Transverse colon (tissue), 4 donors: ENCODE measurements at regions not wholly inside any gene's neighbourhood (a gene's known extent, or its start where the extent isn't known, plus 50 kb on each side); places are given as distances from the start of the nearest gene placed in this dataset.

Source experiments
- DNase-seq: peaks from one replicate; pipeline ENCODE4 v3.0.0-alpha.2; 2019
- H3K27ac ChIP-seq, 4 donors: fragments of 200-600 bp; sonication (generic); 2 replicates each; pipeline ENCODE4 v1.5.1; 2016 to 2018; ENCODE audit warnings: inconsistent platforms in 4 of 4
- H3K27me3 ChIP-seq: fragments of 200-600 bp; sonication (generic); 2 replicates; pipeline ENCODE4 v1.5.1; 2017; ENCODE audit warnings: inconsistent platforms
- H3K36me3 ChIP-seq, 4 donors: fragments of 200-600 bp; sonication (generic); 2 replicates each; pipeline ENCODE4 v1.5.1; 2017 to 2019; ENCODE audit warnings: inconsistent platforms in 4 of 4
- H3K4me1 ChIP-seq, 4 donors: fragments of 200-600 bp; sonication (generic); 2 replicates each; pipeline ENCODE4 v1.5.1; 2017 to 2020; ENCODE audit warnings: inconsistent platforms in 4 of 4
- H3K4me3 ChIP-seq, 4 donors: fragments of 200-600 bp; sonication (generic); 1 replicate in 1 of 4; 2 replicates in 3 of 4; pipeline versions ENCODE4 v1.5.1 to v1.6.1; 2017 to 2019; ENCODE audit warnings: inconsistent platforms in 4 of 4
- H3K9me3 ChIP-seq, 2 donors: fragments of 200-600 bp; sonication (generic); 2 replicates each; pipeline ENCODE4 v1.5.1; 2017 to 2019; ENCODE audit warnings: inconsistent platforms in 2 of 2
- EP300 ChIP-seq: sonication (generic); formaldehyde crosslinking; IDR thresholded peaks from one replicate; pipeline ENCODE4 v1.6.1; 2017; ENCODE audit warnings: antibody characterized with exemption, low read depth
- POLR2A ChIP-seq: fragments of 450-650 bp; IDR thresholded peaks from one replicate; pipeline ENCODE4 v1.6.1; 2016; ENCODE audit warnings: antibody characterized with exemption, mild to moderate bottlenecking, moderate library complexity
- POLR2AphosphoS5 ChIP-seq, 3 donors: sonication (generic); formaldehyde crosslinking; IDR thresholded peaks; one replicate each; pipeline ENCODE4 v1.6.1; 2016; ENCODE audit warnings: antibody characterized with exemption in 3 of 3
- WGBS, 2 donors: methylation state at CpG; one replicate each; pipeline ENCODE4 v1.1.5; 2018; ENCODE audit warnings: low coverage in 1 of 2; 5-methylcytosine and 5-hydroxymethylcytosine counted together
- in situ Hi-C, 4 donors: fragments of 200-750 bp; cut with MboI; loops; one replicate each; pipeline versions ENCODE4 v1.15.0 to v1.15.1; 2017; ENCODE audit warnings: low sequenced_read_pairs in 3 of 4, low pct_ligation_motif_present in 1 of 4, low pct_unique_long_range_greater_than_20kb in 1 of 4
- intact Hi-C: fragments of 100-400 bp; cut with DNase I; formaldehyde crosslinking; loops from one replicate; pipeline ENCODE4 v1.15.1; 2023; ENCODE audit warnings: low total_unique reads
- TF ChIP-seq, protein P1 (sequence below), 5 experiments: fragments of 200-600 bp in 3 of 5; fragments of 450-650 bp in 2 of 5; sonication (generic) in 3 of 5; IDR thresholded peaks; 1 replicate in 2 of 5; 2 replicates in 3 of 5; pipeline ENCODE4 v1.5.1; 2016 to 2017; ENCODE audit warnings: antibody characterized with exemption in 5 of 5, inconsistent platforms in 3 of 5, mild to moderate bottlenecking in 2 of 5, moderate library complexity in 1 of 5

GRCh38 chr4:123870216-123870876 lies 473.8 kb downstream of the SPRY1 start:
- no peaks in the 10 kb centered on the region for H3K9me3 ChIP-seq
- H3K27me3 ChIP-seq: no peaks in the 10 kb centered on the region
- no peak overlapping the region for H3K4me3 ChIP-seq
- TF ChIP-seq, protein P1, sequence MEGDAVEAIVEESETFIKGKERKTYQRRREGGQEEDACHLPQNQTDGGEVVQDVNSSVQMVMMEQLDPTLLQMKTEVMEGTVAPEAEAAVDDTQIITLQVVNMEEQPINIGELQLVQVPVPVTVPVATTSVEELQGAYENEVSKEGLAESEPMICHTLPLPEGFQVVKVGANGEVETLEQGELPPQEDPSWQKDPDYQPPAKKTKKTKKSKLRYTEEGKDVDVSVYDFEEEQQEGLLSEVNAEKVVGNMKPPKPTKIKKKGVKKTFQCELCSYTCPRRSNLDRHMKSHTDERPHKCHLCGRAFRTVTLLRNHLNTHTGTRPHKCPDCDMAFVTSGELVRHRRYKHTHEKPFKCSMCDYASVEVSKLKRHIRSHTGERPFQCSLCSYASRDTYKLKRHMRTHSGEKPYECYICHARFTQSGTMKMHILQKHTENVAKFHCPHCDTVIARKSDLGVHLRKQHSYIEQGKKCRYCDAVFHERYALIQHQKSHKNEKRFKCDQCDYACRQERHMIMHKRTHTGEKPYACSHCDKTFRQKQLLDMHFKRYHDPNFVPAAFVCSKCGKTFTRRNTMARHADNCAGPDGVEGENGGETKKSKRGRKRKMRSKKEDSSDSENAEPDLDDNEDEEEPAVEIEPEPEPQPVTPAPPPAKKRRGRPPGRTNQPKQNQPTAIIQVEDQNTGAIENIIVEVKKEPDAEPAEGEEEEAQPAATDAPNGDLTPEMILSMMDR (IDR thresholded peaks at IDR 0.05): no peak
- TF ChIP-seq EP300 (no peak), POLR2A (no peak), POLR2AphosphoS5 (IDR thresholded peaks at IDR 0.05) (no peak)
- no peaks in the 10 kb centered on the region for H3K4me1 ChIP-seq
- intact Hi-C loops (no loop called here), in situ Hi-C loops (no loop called here)
- WGBS, 2 donors: 54 to 56% methylated on average over 3 to 4 of the region's 4 CpGs
- DNase-seq: no peak
- H3K36me3 ChIP-seq: no peaks in the 10 kb centered on the region
- H3K27ac ChIP-seq: no peak overlapping the region

- no peak for DNase-seq
- H3K4me3 ChIP-seq: no peak overlapping the region
- no peaks in the 10 kb centered on the region for H3K9me3 ChIP-seq
- no peaks in the 10 kb centered on the region for H3K36me3 ChIP-seq
- 69 to 77% methylated on average over 3 to 6 of the region's 6 CpGs for WGBS, 2 donors
- H3K27me3 ChIP-seq: no peaks in the 10 kb centered on the region
- intact Hi-C loops (no loop called here), in situ Hi-C loops (no loop called here)
- TF ChIP-seq POLR2AphosphoS5 (IDR thresholded peaks at IDR 0.05) (no peak), EP300 (no peak), POLR2A (no peak)
- TF ChIP-seq, protein P1 (IDR thresholded peaks at IDR 0.05): no peak
- H3K27ac ChIP-seq: no peak overlapping the region
- H3K4me1 ChIP-seq: no peaks in the 10 kb centered on the region
These were observed 474.7 kb downstream of the SPRY1 start for GRCh38 chr4:123871341-123871740.

- 75 to 83% methylated on average over 1 of the region's 1 CpG for WGBS, 2 donors
- in situ Hi-C loops: no loop called here
- intact Hi-C loops: no loop called here
- Histone ChIP-seq H3K9me3 (no peaks in the 10 kb centered on the region), H3K27me3 (no peaks in the 10 kb centered on the region), H3K36me3 (no peaks in the 10 kb centered on the region), H3K4me1 (no peaks in the 10 kb centered on the region), H3K27ac (no peak overlapping the region), H3K4me3 (no peak overlapping the region)
- no peak for DNase-seq
- TF ChIP-seq, protein P1 (IDR thresholded peaks at IDR 0.05): no peak
- no peak for TF ChIP-seq EP300
- TF ChIP-seq POLR2AphosphoS5 (IDR thresholded peaks at IDR 0.05): no peak
- no peak for TF ChIP-seq POLR2A
These were observed 477.5 kb downstream of the SPRY1 start for GRCh38 chr4:123874063-123874462.

GRCh38 chr4:123876143-123876542 lies 479.5 kb downstream of the SPRY1 start:
- Histone ChIP-seq H3K36me3 (no peaks in the 10 kb centered on the region), H3K4me1 (no peaks in the 10 kb centered on the region), H3K27me3 (no peaks in the 10 kb centered on the region), H3K27ac (peak overlapping the region in 1 of 4 donors; percentile 12), H3K4me3 (no peak overlapping the region), H3K9me3 (no peaks in the 10 kb centered on the region)
- in situ Hi-C loops (no loop called here), intact Hi-C loops (no loop called here)
- 65 to 69% methylated on average over 4 of the region's 4 CpGs for WGBS, 2 donors
- DNase-seq: no peak
- no peak for TF ChIP-seq EP300
- TF ChIP-seq POLR2AphosphoS5 (IDR thresholded peaks at IDR 0.05): no peak
- TF ChIP-seq, protein P1 (IDR thresholded peaks at IDR 0.05): no peak
- no peak for TF ChIP-seq POLR2A
